H9 (cell line): ENCODE measurements at regions not wholly inside any gene's neighbourhood (a gene's known extent, or its start where the extent isn't known, plus 50 kb on each side); places are given as distances from the start of the nearest gene placed in this dataset.

Source experiments
- DNase-seq: peaks from one replicate; pipeline ENCODE4 v3.0.0-alpha.2; 2017
- H2AFZ ChIP-seq: one replicate; pipeline ENCODE4 v1.6.1; 2013; ENCODE audit warnings: mild to moderate bottlenecking, low read length, control low read depth, moderate library complexity
- H2AK5ac ChIP-seq: 2 replicates; pipeline ENCODE4 v1.6.1; 2013; ENCODE audit warnings: low read length, control low read depth, mixed read lengths; ENCODE audit not compliant: insufficient read length
- H2BK120ac ChIP-seq: one replicate; pipeline ENCODE4 v1.6.1; 2013; ENCODE audit warnings: low read depth, mild to moderate bottlenecking, low read length, control low read depth, inconsistent platforms; ENCODE audit not compliant: poor library complexity, severe bottlenecking
- H2BK12ac ChIP-seq: 2 replicates; pipeline ENCODE4 v1.6.1; 2013; ENCODE audit warnings: low read length, control low read depth, mixed read lengths, low read depth; ENCODE audit not compliant: insufficient read length
- H2BK15ac ChIP-seq: 2 replicates; pipeline ENCODE4 v1.6.1; 2013; ENCODE audit warnings: low read depth, low read length, control low read depth
- H2BK20ac ChIP-seq: one replicate; pipeline ENCODE4 v1.6.1; 2013; ENCODE audit warnings: low read depth, mild to moderate bottlenecking, low read length, control low read depth, inconsistent platforms; ENCODE audit not compliant: poor library complexity, severe bottlenecking
- H2BK5ac ChIP-seq: 2 replicates; pipeline ENCODE4 v1.6.1; 2013; ENCODE audit warnings: low read length, control low read depth, mixed read lengths; ENCODE audit not compliant: insufficient read length
- H3K14ac ChIP-seq: 2 replicates; pipeline ENCODE4 v1.6.1; 2013; ENCODE audit warnings: low read length, control low read depth; ENCODE audit not compliant: insufficient read depth
- H3K18ac ChIP-seq: 2 replicates; pipeline ENCODE4 v1.6.1; 2013; ENCODE audit warnings: low read depth, mild to moderate bottlenecking, mixed read lengths, low read length, control low read depth; ENCODE audit not compliant: insufficient read length
- H3K23ac ChIP-seq: 2 replicates; pipeline ENCODE4 v1.6.1; 2013; ENCODE audit warnings: low read length, control low read depth, mixed read lengths, low read depth; ENCODE audit not compliant: insufficient read length
- H3K23me2 ChIP-seq: 2 replicates; pipeline ENCODE4 v1.6.1; 2013; ENCODE audit warnings: low read depth, mild to moderate bottlenecking, mixed read lengths, low read length, control low read depth; ENCODE audit not compliant: insufficient read length, poor library complexity, severe bottlenecking
- H3K27ac ChIP-seq: 2 replicates; pipeline ENCODE4 v1.5.1; 2013; ENCODE audit warnings: low read length, control low read depth, mixed read lengths, low read depth; ENCODE audit not compliant: insufficient read length
- H3K27me3 ChIP-seq: 2 replicates; pipeline ENCODE4 v1.6.1; 2013; ENCODE audit warnings: low read length, control low read depth, inconsistent platforms; ENCODE audit not compliant: insufficient read depth
- H3K4ac ChIP-seq: 2 replicates; pipeline ENCODE4 v1.6.1; 2013; ENCODE audit warnings: low read depth, mild to moderate bottlenecking, control low read depth, inconsistent platforms, low read length, moderate library complexity
- H3K4me1 ChIP-seq: 2 replicates; pipeline ENCODE4 v1.6.1; 2013; ENCODE audit warnings: low read length, control low read depth, inconsistent platforms; ENCODE audit not compliant: insufficient read depth
- H3K4me2 ChIP-seq: 2 replicates; pipeline ENCODE4 v1.6.1; 2013; ENCODE audit warnings: low read length, control low read depth, mixed read lengths; ENCODE audit not compliant: insufficient read length, insufficient read depth
- H3K56ac ChIP-seq: 2 replicates; pipeline ENCODE4 v1.6.1; 2013; ENCODE audit warnings: low read depth, mild to moderate bottlenecking, mixed read lengths, low read length, control low read depth; ENCODE audit not compliant: insufficient read length
- H3K79me1 ChIP-seq: 2 replicates; pipeline ENCODE4 v1.6.1; 2013; ENCODE audit warnings: low read depth, mild to moderate bottlenecking, moderate library complexity, low read length, control low read depth, inconsistent platforms; ENCODE audit not compliant: insufficient read depth, poor library complexity, severe bottlenecking
- H3K79me2 ChIP-seq: 2 replicates; pipeline ENCODE4 v1.6.1; 2013; ENCODE audit warnings: low read length, control low read depth, inconsistent platforms; ENCODE audit not compliant: insufficient read depth
- H3K9ac ChIP-seq: 2 replicates; pipeline ENCODE4 v1.6.1; 2013; ENCODE audit warnings: low read length, control low read depth, mixed read lengths; ENCODE audit not compliant: insufficient read length; ENCODE audit errors: extremely low read depth
- H3K9me3 ChIP-seq: one replicate; pipeline ENCODE4 v1.6.1; 2013; ENCODE audit warnings: low read depth, low read length, inconsistent platforms; ENCODE audit not compliant: control insufficient read depth
- H3T11ph ChIP-seq: one replicate; pipeline ENCODE4 v1.6.1; 2013; ENCODE audit warnings: mild to moderate bottlenecking, low read length, control low read depth, inconsistent platforms
- H4K20me1 ChIP-seq: one replicate; pipeline ENCODE4 v1.6.1; 2013; ENCODE audit not compliant: control insufficient read depth, insufficient read length, insufficient read depth
- H4K5ac ChIP-seq: 2 replicates; pipeline ENCODE4 v1.6.1; 2013; ENCODE audit warnings: low read depth, mild to moderate bottlenecking, mixed read lengths, low read length, control low read depth; ENCODE audit not compliant: insufficient read length
- H4K8ac ChIP-seq: replicated peaks from 2 replicates; pipeline ENCODE4 v1.6.1; 2013; ENCODE audit warnings: low read length, control low read depth, mixed read lengths, low read depth; ENCODE audit not compliant: insufficient read length
- H4K91ac ChIP-seq: 2 replicates; pipeline ENCODE4 v1.6.1; 2013; ENCODE audit warnings: low read depth, mild to moderate bottlenecking, moderate library complexity, mixed read lengths, low read length, control low read depth; ENCODE audit not compliant: insufficient read length
- H3K27ac Mint-ChIP-seq, 3 experiments: 2 replicates in 2 of 3; 3 replicates in 1 of 3; pipeline ENCODE4 v1.8.0; 2020 to 2021; ENCODE audit warnings: mixed read lengths in 3 of 3, mild to moderate bottlenecking in 1 of 3, moderate library complexity in 1 of 3
- H3K27me3 Mint-ChIP-seq: 2 replicates; pipeline ENCODE4 v1.8.0; 2021; ENCODE audit warnings: low read depth, mild to moderate bottlenecking, moderate library complexity, mixed read lengths
- H3K36me3 Mint-ChIP-seq, 3 experiments: 2 replicates in 2 of 3; 3 replicates in 1 of 3; pipeline ENCODE4 v1.8.0; 2020 to 2021; ENCODE audit warnings: low read depth in 3 of 3, mixed read lengths in 3 of 3; ENCODE audit not compliant: insufficient read depth in 1 of 3
- H3K4me1 Mint-ChIP-seq, 2 experiments: 2 replicates each; pipeline ENCODE4 v1.8.0; 2020; ENCODE audit warnings: mixed read lengths in 2 of 2
- H3K4me3 Mint-ChIP-seq, 2 experiments: 2 replicates in 1 of 2; 3 replicates in 1 of 2; pipeline ENCODE4 v1.8.0; 2020 to 2021; ENCODE audit warnings: mild to moderate bottlenecking in 2 of 2, mixed read lengths in 2 of 2, moderate library complexity in 1 of 2
- H3K9me3 Mint-ChIP-seq, 2 experiments: 2 replicates in 1 of 2; 3 replicates in 1 of 2; pipeline ENCODE4 v1.8.0; 2020; ENCODE audit warnings: mild to moderate bottlenecking in 2 of 2, mixed read lengths in 2 of 2, moderate library complexity in 1 of 2
- CTCF ChIP-seq: fragments of 200-600 bp; sonication (generic); conservative IDR thresholded peaks from 3 replicates; pipeline ENCODE4 v1.8.0; 2021; ENCODE audit warnings: antibody characterized with exemption, mild to moderate bottlenecking
- WGBS: extraction: QIAGEN DNeasy Blood & Tissue Kit; methylation state at CpG from one replicate; pipeline ENCODE4 v1.1.7; 2013; ENCODE audit warnings: missing lambda C conversion rate, low lambda C conversion rate, mixed read lengths; ENCODE audit not compliant: insufficient read length; ENCODE audit errors: extremely low coverage; 5-methylcytosine and 5-hydroxymethylcytosine counted together

- H2BK12ac ChIP-seq: no peak overlapping the region
- H3K23ac ChIP-seq: no peak overlapping the region
- H3T11ph ChIP-seq: no peak overlapping the region
- H2AK5ac ChIP-seq: no peak overlapping the region
- H3K4me1 Mint-ChIP-seq: peaks cover 2 to 3% of the 10 kb centered on the region in 2 experiments; a peak in 3 of 4 replicates
- no peaks in the 10 kb centered on the region for H3K23me2 ChIP-seq
- no peaks in the 10 kb centered on the region for H3K4me1 ChIP-seq
- no peak overlapping the region for H3K27ac ChIP-seq
- H3K4me3 Mint-ChIP-seq: no peak overlapping the region
- no peak overlapping the region for H3K56ac ChIP-seq
- no peaks in the 10 kb centered on the region for H3K79me2 ChIP-seq
- H3K27me3 Mint-ChIP-seq: peaks cover 2% of the 10 kb centered on the region; the same call in 1 of the 2 replicates
- H2BK20ac ChIP-seq: no peak overlapping the region
- peaks cover 0 to 3% (median 0%) of the 10 kb centered on the region in 3 experiments; a peak in 1 of 7 replicates for H3K36me3 Mint-ChIP-seq
- no peak overlapping the region for H2BK120ac ChIP-seq
- no peak overlapping the region for H2BK5ac ChIP-seq
- TF ChIP-seq CTCF: no peak
- no peak overlapping the region for H3K14ac ChIP-seq
- H4K91ac ChIP-seq: no peak overlapping the region
- no CpG with 5 or more reads among the region's 8 CpGs for WGBS
- no peak overlapping the region for H2BK15ac ChIP-seq
- H3K9me3 Mint-ChIP-seq: peaks cover 0 to 3% of the 10 kb centered on the region in 2 experiments; a peak in 3 of 5 replicates
- H4K5ac ChIP-seq: no peak overlapping the region
- H3K9me3 ChIP-seq: no peaks in the 10 kb centered on the region
- no peaks in the 10 kb centered on the region for H3K79me1 ChIP-seq
- H4K8ac ChIP-seq: no peak overlapping the region
- no peak overlapping the region for H3K9ac ChIP-seq
- no peak overlapping the region for H2AFZ ChIP-seq
- no peak overlapping the region for H3K4ac ChIP-seq
- H3K4me2 ChIP-seq: no peak overlapping the region
- H3K18ac ChIP-seq: no peak overlapping the region
- no peak for DNase-seq
- no peaks in the 10 kb centered on the region for H3K27me3 ChIP-seq
- no peaks in the 10 kb centered on the region for H4K20me1 ChIP-seq
- no peak overlapping the region for H3K27ac Mint-ChIP-seq
These were observed 669.7 kb upstream of the SALL3 start for GRCh38 chr18:78309924-78310323.
